ENCODE measurements at regions not wholly inside any gene's neighbourhood (a gene's known extent, or its start where the extent isn't known, plus 50 kb on each side); places are given as distances from the start of the nearest gene placed in this dataset.
A peak's percentile ranks its signal among the peaks of the same experiment; 100 is the strongest.

DNA sequence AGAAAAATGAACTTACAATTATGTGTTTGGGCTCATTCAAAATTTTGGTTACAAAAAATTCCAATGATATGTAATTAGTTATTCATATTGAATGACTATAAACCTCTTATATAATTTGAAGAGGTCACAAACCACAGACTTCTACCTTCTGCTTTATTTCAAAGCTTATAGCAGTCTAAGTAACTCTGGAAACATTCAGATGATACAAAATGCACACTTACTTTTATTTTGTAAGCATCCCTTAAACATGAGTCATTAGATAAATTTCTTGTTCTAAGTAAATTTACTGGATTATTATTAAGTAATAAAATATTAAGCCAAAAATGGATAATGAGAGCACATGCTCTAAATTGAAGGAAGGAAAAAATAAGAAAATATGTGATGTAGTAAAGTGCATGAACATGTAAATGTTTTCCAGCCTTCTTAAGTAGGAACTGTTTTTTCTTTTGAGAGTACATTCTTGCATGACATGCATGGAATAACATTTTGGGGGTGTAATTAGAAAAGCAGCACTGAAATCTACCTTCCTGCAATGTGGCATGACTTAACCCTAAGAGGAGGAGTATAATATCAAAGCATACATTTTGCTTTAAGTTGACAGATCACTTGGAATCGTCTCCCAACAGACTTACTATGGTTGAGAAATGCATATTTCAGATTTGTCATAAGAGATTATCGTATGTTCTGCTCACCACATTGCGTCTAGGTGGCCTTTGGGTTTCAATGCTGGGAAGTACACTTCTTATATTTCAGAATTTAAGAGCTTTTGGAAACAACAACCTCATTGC is 372.7 kb upstream of the HSF2 start:
- no peak for DNase-seq

DNA sequence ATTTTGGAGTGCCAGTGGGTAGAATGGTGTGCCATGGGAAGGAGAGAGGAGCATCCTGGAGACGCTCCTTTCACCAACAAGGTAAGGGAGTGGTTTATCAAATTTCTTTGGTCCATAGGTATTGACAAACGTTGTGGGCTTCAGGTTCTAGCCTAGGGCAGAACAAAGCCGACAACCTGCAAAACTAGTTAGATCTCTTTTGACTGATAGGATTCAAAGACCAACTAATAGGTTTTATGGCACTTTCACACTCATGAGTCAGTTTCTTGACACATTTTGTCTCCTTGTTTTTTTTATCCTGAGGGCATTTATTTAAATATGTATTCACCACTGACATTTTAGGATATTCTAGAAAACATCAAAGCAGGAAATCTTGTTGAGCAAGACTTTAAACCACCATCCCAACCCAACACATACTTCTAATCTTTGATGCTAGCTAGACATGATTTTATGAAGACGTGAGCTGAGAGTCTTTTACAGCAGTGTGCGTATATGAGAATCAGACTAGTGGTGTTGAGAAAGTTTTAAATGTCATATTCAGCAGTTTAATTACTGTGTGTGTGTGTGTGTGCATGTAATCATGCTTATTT is 370.4 kb upstream of the HSF2 start:
- no peak for DNase-seq

DNA sequence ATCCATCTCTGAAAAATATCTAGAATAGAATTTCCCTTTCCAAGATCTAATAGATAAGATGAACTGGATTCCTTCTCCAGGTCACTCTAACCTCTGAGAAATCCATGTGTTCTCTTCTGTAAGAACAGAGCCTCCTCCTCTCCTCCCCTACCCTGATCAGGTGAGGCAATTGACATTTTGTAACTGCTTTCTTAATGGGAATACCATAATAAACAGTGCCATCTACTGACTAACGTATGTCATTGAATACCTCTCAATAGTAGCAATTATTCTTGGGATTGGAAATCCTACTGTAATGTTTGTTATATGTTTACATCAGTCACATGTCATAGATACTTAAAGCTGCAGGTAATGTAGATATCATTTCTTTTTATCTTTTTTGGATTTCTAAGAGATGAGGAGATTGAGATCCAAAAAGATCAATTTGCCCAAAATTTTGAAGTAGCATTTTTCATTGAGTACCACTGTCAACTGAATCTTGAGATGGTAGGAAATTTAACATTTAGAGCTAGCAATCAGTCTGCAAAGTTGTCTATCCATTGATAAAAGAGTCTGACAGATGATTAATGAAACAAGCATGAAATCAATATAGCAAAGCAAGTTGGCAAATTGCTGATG is 365.8 kb upstream of the HSF2 start:
- DNase-seq = peak; percentile 26

DNA sequence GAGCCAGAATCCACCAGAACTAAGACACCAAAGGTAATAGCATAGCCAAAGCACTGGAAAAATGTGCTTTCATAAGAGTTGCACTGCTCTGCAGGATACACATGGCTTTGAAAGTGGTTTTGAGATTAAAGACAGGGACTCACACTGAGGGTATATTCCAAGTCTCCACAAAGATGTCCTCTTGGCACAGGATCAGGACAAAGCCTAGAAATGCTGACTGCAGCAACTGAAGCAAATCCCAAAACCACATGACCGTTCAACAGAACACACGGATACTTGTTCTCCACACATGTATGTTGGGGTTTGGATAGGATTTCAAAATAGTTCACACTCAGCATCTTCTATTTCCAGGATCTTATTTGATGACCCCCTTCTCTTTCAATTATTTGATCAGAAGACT is 364.3 kb upstream of the HSF2 start:
- no peak for DNase-seq

DNA sequence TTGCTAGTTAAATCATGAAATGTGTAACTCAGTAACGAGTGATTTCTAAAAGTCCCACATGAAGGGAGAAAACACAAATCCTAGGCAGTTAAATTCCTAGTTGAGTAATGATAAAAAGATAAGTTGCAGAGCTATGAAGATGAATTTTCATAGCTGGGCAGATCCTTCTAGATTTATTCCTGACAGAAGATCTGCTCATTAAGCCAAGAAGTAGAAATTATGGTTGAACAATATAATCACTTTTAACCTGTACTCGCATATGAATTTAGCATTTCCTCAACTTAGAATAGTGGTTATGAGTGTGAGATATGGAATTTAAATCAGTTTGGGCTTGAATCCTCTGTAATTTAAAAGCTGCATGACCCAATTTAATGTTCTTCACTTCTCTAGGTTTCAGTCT is 359.2 kb upstream of the HSF2 start:
- DNase-seq = no peak

DNA sequence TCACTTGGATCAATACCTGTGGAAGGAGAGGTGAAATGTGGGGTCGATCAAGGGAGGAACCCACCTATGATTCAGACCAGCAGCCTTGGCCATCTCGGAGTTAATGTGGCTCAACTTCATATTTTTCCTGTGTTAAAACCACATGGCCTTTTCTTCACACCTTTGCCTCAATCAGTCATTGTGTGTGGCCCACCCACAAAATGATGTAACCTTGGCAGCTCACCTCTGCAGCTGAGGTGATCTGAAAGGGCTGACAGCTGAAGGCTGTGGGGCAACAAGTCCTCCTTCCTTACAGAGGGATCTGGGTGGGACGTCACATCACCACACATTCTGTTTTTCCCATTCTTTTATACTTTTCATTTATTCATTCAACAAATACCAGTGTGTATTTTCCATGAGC is 357.1 kb upstream of the HSF2 start:
- DNase-seq = no peak

DNA sequence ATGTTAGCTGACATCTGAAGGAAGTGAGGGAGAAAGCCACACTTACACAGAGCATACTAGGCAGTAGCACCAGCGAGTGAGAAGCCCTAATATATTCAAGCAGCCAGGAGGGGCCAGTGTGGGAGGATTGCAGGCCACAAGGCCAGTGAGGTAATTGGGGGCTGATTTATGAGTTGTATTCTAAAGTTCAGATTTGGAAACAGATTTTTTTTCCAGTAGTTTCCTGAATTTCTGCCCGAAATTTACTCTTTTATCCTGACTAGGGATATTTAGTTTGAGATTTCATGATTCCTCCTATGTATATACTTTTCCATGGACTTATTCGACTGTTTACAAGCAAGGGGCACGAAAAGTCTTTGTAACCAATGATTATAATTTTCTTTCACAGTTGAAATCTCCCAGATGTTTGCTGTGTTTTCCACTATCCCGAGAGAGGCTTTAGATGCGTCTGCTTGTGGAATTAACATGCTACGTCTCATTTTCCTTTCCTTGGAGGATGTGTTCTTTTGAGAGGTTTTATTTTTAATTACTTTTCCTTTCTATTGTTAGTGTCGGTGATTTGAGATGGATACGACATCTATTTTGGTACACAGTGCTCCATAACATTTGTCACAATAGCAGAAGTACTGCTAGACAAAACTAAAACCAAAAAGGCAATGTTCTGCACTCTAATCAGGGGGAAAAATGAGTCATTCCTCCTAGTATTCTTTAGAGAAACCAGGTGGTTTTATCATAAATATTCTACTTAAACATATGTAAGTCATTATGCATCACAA is 356.3 kb upstream of the HSF2 start:
- no peak for DNase-seq

DNA sequence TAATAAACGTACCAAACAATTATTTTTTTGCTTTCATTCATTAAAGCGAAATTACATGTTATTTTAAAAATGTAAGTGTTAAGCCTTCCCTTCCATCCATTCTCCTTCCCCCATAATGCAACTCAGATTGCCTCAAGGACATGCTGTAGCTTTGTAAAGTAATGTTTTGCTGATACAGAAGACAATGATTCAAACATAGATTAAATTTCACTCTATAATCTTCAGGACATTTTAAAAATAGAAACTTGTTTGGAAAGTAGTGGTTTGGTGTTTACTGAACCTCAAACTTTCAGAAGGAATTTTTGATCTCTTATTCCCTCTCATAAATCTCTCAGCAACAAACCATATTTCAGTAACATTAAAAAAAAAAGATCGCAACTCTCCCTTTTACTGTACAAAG is 350.9 kb upstream of the HSF2 start:
- DNase-seq = no peak

DNA sequence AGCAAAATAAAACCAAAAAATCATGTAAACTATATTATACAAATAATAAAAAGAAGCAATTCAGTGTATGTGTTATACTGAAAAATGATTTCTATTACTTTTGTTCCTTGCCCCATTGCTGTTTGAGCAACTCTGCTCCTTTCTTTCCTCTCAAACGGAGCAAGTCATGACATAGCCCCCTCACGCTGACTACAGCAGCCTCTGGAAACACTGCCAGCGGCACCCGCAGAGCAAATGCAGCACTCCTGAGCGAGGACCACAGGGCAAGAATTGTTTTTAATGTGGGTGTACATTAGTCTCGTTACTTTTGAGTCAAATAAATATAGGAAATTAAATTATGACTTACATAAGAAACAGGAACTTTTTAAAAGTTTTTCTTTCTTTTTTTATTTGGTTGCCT is 350.1 kb upstream of the HSF2 start:
- no peak for DNase-seq

DNA sequence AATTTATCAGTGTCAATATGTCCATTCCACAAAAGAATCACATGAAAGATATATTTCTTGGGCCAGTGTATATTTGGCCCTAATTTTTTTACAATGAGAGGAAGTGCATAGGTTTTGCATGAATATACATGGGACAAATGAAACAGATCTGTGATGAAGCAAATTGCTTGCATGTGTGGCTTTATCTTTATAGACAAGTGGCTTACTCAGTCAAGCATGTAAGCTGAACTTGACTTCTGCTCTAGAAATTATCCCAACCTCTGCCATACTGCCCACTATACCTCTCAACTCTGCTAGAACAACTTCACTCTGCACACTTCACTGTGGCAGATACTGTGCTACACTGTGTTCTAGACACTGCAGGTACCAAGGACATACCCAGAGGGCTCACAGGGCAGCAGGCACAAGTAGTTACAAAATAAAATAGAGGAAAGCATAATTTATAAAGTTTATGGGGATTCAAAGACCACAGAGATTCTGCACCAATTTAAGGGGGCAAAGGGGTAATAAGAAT is 349.2 kb upstream of the HSF2 start:
- no peak for DNase-seq

DNA sequence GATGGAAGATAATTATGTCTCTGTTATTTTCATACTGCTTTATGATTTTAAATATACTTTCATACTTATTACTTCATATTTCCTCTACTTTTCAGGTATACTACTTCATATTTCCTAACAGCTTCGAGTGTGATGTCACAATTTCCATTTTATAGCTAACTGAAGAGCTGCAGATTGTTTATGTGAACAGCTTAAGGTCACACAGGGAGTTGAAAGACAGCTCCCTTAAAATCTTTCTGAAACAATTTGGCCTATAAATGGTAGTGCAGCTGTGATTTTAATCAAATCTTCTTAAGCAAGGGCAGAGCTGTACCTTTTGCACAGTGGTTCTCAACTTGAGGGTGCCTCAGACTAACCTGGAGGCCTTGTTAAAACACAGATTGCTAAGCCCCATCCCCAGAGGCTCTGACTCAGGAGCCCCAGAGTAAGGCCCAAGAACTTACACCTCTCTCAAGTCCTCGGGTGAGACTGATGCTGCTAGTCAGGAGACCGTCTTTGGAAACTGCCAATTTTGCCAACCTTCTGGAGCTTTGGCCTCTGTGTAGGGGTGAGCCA is 347.0 kb upstream of the HSF2 start:
- no peak for DNase-seq

DNA sequence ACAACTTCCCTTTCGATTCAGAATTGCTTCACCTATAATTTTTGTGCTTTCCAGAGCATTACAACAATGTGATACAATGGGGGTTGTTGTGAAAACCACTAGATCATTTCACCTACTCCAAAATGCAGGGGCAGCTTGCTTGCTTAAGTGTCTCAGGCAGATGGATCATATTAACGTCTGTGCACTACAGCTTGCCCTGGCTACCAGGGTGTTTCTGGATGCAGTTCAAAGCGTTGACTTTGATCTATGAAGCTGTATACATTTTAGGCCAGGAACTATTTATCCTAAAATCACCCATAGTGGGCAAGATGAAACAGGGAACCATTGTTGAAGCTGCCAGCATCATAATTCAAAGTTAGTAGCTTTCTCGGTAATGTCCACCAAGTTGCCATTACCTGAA is 339.5 kb upstream of the HSF2 start:
- DNase-seq = no peak

DNA sequence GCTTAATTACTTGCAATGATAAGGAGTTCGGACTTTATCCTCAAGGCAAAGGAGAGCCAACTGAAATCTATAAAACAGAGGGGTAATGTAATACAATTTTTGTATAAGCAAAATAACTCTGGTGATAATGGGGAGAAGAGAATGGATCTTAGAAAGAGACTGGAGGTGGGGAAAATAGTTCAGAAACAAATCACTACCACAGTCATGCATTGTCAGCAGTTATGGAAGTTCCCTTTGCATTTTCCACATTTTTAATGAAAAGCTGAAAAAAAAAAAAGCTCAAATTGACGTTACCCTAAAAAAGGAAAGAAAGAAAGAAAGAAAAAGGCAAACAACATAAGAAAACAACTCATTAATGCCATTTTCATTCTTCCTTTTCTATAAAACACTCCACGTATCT is 337.6 kb upstream of the HSF2 start:
- DNase-seq = no peak

DNA sequence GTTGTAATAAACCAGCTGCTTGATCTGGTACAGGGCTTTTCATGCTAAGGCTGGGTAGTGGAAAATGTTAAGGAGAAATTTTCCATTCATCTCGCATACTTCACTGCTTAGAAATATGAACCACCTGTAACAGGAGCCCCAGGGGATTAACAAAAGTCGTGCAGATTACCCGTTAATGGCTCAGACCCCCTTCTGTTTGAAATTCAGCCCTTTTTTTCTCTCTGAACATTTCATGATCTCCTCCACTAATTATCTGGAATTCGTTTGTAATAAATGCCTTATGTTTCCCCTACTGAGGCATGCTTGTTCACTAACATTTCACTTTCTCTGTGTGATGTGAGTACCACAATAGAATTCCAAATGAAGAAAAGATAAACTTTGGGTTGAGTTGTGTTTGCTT is 336.4 kb upstream of the HSF2 start:
- no peak for DNase-seq

DNA sequence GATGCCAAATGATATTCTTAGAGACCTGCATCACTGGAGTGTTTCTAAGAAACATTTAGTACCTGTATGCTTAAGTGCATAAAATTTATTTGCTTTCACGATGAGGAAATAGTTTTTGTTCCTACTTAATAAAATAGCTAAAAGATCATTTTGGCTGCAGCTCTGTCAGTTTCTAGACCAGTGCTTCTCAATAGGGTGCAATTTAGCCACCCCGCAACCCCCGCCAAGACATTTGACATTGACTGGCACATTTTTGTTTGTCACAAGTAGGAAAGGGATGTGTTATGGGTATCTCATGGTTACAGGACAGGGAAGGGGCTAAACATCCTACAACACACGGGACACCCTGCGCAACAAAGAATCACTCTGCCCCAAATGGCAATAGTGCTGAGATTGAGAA is 335.7 kb upstream of the HSF2 start:
- DNase-seq = no peak

DNA sequence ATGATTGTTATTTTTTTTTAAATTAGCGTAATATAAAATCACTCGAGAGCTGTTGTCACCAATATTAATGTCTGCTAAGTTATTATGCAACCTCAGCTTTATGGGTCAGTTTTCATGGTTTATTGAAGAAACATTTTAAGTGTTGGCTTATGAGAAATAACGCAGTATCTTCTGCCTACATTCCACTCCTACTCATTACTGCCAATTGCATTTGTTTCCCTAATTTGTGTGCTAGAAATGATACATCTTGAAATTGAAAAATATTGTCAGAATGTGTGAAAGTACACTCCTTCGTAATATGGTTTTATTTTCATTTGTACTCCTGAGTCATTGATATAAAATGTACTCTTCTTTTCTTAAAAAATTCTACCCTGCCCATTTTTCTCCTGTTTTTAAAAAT is 333.3 kb upstream of the HSF2 start:
- no peak for DNase-seq

DNA sequence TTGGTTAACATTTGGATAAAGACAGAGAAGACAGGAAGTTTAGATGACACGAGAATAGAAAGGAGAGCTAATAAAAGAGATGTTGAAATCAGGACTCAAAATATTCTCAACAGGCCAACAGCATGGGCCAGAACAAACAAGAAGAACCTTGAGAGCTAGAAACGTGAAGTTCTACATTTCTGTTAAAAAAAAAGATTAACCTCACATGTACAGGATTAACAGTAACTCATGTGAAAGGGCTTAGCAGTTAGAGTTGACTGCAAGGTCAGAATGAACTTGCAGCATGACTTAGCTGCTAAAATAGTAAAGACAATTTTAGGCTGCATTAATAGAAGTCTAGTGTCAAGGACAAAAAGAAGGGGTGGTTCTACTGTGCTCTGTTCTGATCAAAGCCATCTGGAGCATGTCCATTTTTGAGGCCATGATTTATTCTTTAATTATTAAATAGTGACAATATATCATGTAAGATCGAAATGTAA is 331.1 kb upstream of the HSF2 start:
- DNase-seq = no peak

DNA sequence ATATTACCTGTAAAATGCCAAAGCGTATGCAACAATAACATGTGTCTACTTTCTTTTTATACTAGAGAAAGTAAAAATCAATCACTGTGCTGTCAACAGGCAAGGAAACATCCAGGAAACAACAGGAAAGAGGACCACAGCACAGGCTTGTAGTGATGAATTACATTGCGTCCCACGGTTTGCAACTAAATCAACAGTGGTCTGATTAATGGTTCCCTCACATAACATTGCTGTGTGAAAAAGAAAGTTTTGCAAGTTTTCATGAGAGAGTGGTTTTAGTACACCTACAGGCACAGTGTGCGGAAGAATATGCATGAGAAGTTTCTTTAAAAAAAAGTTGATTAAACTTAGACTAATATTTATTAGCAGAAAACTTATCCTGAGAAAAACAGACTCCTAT is 329.5 kb upstream of the HSF2 start:
- DNase-seq = no peak

DNA sequence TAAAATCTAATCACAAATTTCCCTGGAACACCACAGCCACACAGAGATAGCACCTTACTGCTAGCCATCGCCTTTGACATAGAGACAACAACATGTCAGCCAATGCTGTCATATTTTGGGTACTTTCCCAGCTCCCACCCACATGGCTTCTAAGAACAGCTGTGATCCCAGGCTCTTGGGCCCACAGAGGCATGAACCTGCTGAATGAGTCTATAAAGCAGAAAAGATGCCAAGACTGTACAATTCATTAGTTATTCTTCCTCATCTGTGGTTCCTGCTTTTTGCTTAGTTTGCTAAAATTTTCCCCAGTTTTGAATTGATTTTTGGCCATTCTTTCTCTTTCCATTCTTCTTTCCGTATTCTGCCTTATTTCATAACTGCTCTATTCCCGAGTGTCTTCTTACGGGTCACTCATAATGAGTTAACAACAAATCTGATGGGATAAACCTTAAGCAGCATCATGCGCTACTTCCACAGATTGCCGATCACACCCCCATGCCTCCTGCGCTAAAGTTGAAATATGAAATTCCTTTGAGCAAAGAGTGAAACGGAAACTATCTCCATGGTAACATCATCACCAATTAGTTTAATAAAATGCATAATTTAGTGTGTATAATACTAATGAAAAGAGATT is 327.3 kb upstream of the HSF2 start:
- no peak for DNase-seq

DNA sequence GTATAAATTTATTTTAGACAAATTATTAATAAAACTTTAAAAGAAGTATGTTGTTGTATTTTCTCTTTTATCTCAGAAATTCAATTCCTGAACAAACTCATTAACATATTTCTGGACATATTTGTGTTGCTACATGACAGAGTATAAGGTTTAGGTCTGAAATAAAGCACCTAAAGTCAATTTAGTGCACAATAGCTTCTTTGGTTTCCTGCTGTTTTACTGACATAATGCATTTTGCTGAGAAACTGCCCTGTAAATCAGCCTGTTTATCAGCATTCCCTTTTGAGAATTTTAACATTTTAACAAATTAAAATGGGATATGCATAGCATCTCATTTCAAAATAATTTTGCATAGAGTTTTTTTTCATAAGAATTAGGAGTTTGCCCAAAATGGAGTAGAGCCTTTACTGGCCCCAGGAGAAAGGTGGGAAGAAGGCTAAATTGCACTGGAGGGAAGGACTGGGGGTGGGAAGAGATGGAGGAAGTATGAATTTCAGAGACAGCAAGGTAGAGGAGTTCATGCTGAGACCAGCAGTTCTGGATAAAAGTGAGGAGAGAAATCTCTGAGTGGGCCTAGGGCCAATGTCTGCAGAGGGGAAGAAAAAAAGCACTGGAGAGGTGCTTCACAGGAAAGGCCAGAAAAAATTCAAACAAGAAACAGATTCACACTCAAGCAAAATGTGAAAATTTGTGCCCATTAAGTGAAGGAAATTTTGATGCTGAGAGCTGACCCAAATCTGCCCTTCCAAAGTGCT is 324.2 kb upstream of the HSF2 start:
- no peak for DNase-seq

DNA sequence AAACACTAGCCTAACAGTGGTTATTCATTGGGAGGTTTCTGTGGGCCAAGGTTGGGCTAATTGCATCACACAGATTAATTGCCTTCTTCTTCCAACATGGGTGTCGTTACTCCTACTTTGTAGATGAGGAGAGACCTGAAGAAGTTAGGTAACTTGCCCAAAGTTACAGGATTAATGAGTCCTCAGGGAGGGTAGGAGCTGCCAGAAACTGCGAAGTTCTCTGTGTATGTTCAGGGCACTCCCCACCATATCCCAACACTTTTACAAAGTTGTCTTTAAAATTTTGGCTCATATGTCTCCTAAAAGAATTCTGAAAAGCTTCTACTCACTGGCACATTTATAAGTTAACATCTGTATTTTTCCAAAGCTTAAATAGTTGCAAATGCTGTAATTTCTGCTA is 323.5 kb upstream of the HSF2 start:
- DNase-seq = no peak

DNA sequence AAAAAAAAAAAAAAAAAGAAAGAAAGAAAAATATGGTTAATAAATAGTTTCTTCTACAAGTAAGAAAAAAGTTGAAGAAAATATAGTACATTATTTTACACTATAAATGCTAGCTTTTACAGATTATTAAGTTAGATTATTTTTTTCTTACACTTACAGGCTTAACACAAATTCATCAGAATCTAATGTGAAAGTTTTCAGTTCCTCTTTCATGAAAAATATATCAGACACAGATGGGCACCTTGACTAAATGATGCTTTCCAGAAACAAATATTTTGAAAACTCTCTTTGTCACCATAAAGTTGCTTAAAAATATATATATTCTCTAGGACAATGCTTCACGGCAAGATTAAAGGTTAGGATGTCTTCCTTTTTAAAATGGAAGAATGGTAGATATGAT is 321.8 kb upstream of the HSF2 start:
- DNase-seq = no peak
